HL-60 (cell line): ENCODE measurements at regions not wholly inside any gene's neighbourhood (a gene's known extent, or its start where the extent isn't known, plus 50 kb on each side); places are given as distances from the start of the nearest gene placed in this dataset.

Experiments used
- CTCF ChIP-seq: IDR thresholded peaks from one replicate; pipeline ENCODE4 v1.5.1; 2011; ENCODE audit warnings: low read length, control low read depth, inconsistent platforms; ENCODE audit not compliant: insufficient read depth
- REST ChIP-seq: IDR thresholded peaks from 2 replicates; pipeline ENCODE4 v1.6.1; 2012; ENCODE audit warnings: low read depth; ENCODE audit not compliant: insufficient replicate concordance
- SPI1 ChIP-seq: IDR thresholded peaks from 2 replicates; pipeline ENCODE4 v1.6.1; 2012; ENCODE audit warnings: low read depth, mild to moderate bottlenecking, borderline replicate concordance

GRCh38 chr6:170198298-170198697, 92.6 kb downstream of the DLL1 start:
- no peak for TF ChIP-seq CTCF
- TF ChIP-seq SPI1: no peak
- no peak for TF ChIP-seq REST
